Breast epithelium (tissue), 3 donors: ENCODE measurements at regions not wholly inside any gene's neighbourhood (a gene's known extent, or its start where the extent isn't known, plus 50 kb on each side); places are given as distances from the start of the nearest gene placed in this dataset.

Experiments
- POLR2A ChIP-seq: fragments of 450-650 bp; IDR thresholded peaks from one replicate; pipeline ENCODE4 v1.6.1; 2016; ENCODE audit warnings: antibody characterized with exemption, mild to moderate bottlenecking, moderate library complexity
- TF ChIP-seq, protein P1 (sequence below), 3 donors: fragments of 450-650 bp; IDR thresholded peaks; one replicate each; pipeline ENCODE4 v1.5.1; 2016 to 2017; ENCODE audit warnings: antibody characterized with exemption in 3 of 3, mild to moderate bottlenecking in 3 of 3, moderate library complexity in 3 of 3

- TF ChIP-seq, protein P1, sequence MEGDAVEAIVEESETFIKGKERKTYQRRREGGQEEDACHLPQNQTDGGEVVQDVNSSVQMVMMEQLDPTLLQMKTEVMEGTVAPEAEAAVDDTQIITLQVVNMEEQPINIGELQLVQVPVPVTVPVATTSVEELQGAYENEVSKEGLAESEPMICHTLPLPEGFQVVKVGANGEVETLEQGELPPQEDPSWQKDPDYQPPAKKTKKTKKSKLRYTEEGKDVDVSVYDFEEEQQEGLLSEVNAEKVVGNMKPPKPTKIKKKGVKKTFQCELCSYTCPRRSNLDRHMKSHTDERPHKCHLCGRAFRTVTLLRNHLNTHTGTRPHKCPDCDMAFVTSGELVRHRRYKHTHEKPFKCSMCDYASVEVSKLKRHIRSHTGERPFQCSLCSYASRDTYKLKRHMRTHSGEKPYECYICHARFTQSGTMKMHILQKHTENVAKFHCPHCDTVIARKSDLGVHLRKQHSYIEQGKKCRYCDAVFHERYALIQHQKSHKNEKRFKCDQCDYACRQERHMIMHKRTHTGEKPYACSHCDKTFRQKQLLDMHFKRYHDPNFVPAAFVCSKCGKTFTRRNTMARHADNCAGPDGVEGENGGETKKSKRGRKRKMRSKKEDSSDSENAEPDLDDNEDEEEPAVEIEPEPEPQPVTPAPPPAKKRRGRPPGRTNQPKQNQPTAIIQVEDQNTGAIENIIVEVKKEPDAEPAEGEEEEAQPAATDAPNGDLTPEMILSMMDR (IDR thresholded peaks at IDR 0.05) = no peak
- TF ChIP-seq POLR2A = no peak
Observed at GRCh38 chr13:29676941-29677452, 81.5 kb upstream of the SLC7A1 start.
